GM12878 (cell line): ENCODE measurements at regions not wholly inside any gene's neighbourhood (a gene's known extent, or its start where the extent isn't known, plus 50 kb on each side); places are given as distances from the start of the nearest gene placed in this dataset.

ENCODE experiments used
- ATAC-seq: fragments of 200-7000 bp; cut with Tn5 transposase; 3 replicates; pipeline ENCODE4 v1.9.1; 2020; ENCODE audit warnings: mild to moderate bottlenecking, moderate library complexity
- BruUV-seq: library from RNA; stranded (reverse); fragments of 400-500 nt; replicated peaks from 2 replicates; lab custom pipeline; 2021; lab: Mats Ljungman, UMichigan
- CTCF ChIA-PET: fragments of 300-600 bp; sonication (Branson Sonifier 250); formaldehyde crosslinking; extraction: SDS; loops from one replicate; lab custom pipeline; 2021; ENCODE audit warnings: inconsistent platforms; lab: Yijun Ruan, JAX
- POLR2A ChIA-PET: fragments of 350-600 bp; formaldehyde crosslinking; extraction: SDS; loops from one replicate; lab custom pipeline; 2021; ENCODE audit warnings: inconsistent platforms; lab: Charles Lee
- RAD21 ChIA-PET: fragments of 300-600 bp; sonication (Branson Sonifier 250); formaldehyde crosslinking; loops from one replicate; lab custom pipeline; 2023; ENCODE audit warnings: antibody characterized with exemption; ENCODE audit not compliant: unreplicated experiment; lab: Charles Lee
- SMC1A ChIA-PET: fragments of 300-600 bp; sonication (Branson Sonifier 250); formaldehyde crosslinking; loops from one replicate; lab custom pipeline; 2023; ENCODE audit not compliant: unreplicated experiment, uncharacterized antibody; lab: Charles Lee
- DNase-seq: peaks from one replicate; pipeline ENCODE4 v3.0.0-alpha.2; 2011; ENCODE audit warnings: low read depth, low spot score
- FAIRE-seq: peaks from 3 replicates; lab custom pipeline; 2011; peaks lifted over from hg19 to GRCh38; lab: Jason Lieb, UNC
- H2AFZ ChIP-seq: 2 replicates; pipeline ENCODE4 v1.6.0; 2011; ENCODE audit warnings: low read depth, low read length, control low read depth; ENCODE audit not compliant: control insufficient read depth
- H3K27ac ChIP-seq: 2 replicates; pipeline ENCODE4 v1.5.1; 2011; ENCODE audit warnings: control low read depth; ENCODE audit not compliant: control insufficient read depth, insufficient read depth
- H3K27me3 ChIP-seq, 2 experiments: replicated peaks in 1 of 2; 2 replicates each; pipeline versions ENCODE4 v1.6.0 to v1.6.1; 2011; ENCODE audit warnings: low read length in 1 of 2; ENCODE audit not compliant: control insufficient read depth in 2 of 2, insufficient read depth in 2 of 2
- H3K36me3 ChIP-seq, 2 experiments: 2 replicates each; pipeline ENCODE4 v1.5.1; 2011; ENCODE audit warnings: low read length in 1 of 2; ENCODE audit not compliant: control insufficient read depth in 2 of 2, insufficient read depth in 2 of 2
- H3K4me1 ChIP-seq: 2 replicates; pipeline ENCODE4 v1.6.1; 2011; ENCODE audit warnings: mild to moderate bottlenecking, low read length, moderate library complexity, mixed read lengths; ENCODE audit not compliant: control insufficient read depth, insufficient read depth
- H3K4me2 ChIP-seq: 2 replicates; pipeline ENCODE4 v1.6.0; 2011; ENCODE audit warnings: control low read depth; ENCODE audit not compliant: control insufficient read depth, insufficient read depth
- H3K4me3 ChIP-seq: fragments of 200-600 bp; sonication (generic); 2 replicates; pipeline ENCODE4 v1.5.1; 2016
- H3K79me2 ChIP-seq: 2 replicates; pipeline ENCODE4 v1.6.0; 2011; ENCODE audit warnings: low read length; ENCODE audit not compliant: control insufficient read depth, insufficient read depth
- H3K9ac ChIP-seq: 2 replicates; pipeline ENCODE4 v1.8.0; 2011; ENCODE audit warnings: low read length, control low read depth, mixed read lengths; ENCODE audit not compliant: control insufficient read depth, insufficient read depth
- H3K9me3 ChIP-seq: replicated peaks from 3 replicates; pipeline ENCODE4 v1.5.1; 2011; ENCODE audit warnings: mild to moderate bottlenecking, low read length; ENCODE audit not compliant: control insufficient read depth, insufficient read depth
- H4K20me1 ChIP-seq: 2 replicates; pipeline ENCODE4 v1.6.0; 2011; ENCODE audit not compliant: control insufficient read depth, insufficient read depth
- ASH2L ChIP-seq: fragments of 300-600, 200-600 bp; sonication (generic); IDR thresholded peaks from 2 replicates; pipeline ENCODE4 v1.6.1; 2017; ENCODE audit warnings: low read depth, mild to moderate bottlenecking, borderline replicate concordance
- BMI1 ChIP-seq: fragments of 450-650 bp; IDR thresholded peaks from 2 replicates; pipeline ENCODE4 v1.6.1; 2016; ENCODE audit warnings: mild to moderate bottlenecking, moderate library complexity, borderline replicate concordance
- CHD1 ChIP-seq: IDR thresholded peaks from 2 replicates; pipeline ENCODE4 v1.6.1; 2012; ENCODE audit warnings: low read depth, low read length, improper control_type of control experiment
- CHD4 ChIP-seq: fragments of 200-600 bp; sonication (generic); IDR thresholded peaks from 2 replicates; pipeline ENCODE4 v1.6.1; 2016; ENCODE audit warnings: mild to moderate bottlenecking
- EGR1 ChIP-seq, 2 experiments: IDR thresholded peaks; 1 replicate in 1 of 2; 2 replicates in 1 of 2; pipeline ENCODE4 v1.6.1; 2011 to 2012; ENCODE audit warnings: low read depth in 2 of 2, low read length in 2 of 2, borderline replicate concordance in 1 of 2, mild to moderate bottlenecking in 1 of 2, moderate library complexity in 1 of 2
- EP300 ChIP-seq, 2 experiments: fragments of 150-350 bp in 1 of 2; IDR thresholded peaks; 2 replicates each; pipeline ENCODE4 v1.6.1; 2011 to 2012; ENCODE audit warnings: low read depth in 2 of 2, low read length in 2 of 2, borderline replicate concordance in 1 of 2, improper control_type of control experiment in 1 of 2, inconsistent platforms in 1 of 2; ENCODE audit not compliant: control insufficient read depth in 1 of 2
- HCFC1 ChIP-seq: fragments of 150-350 bp; IDR thresholded peaks from 2 replicates; pipeline ENCODE4 v1.6.1; 2014; ENCODE audit warnings: low read length
- IRF5 ChIP-seq: fragments of 450-650 bp; IDR thresholded peaks from 2 replicates; pipeline ENCODE4 v1.6.1; 2017; ENCODE audit warnings: borderline replicate concordance
- RFX5 ChIP-seq: IDR thresholded peaks from 2 replicates; pipeline ENCODE4 v1.6.1; 2011; ENCODE audit warnings: low read depth, low read length, improper control_type of control experiment
- SMARCA5 ChIP-seq: fragments of 450-650 bp; IDR thresholded peaks from 2 replicates; pipeline ENCODE4 v1.6.1; 2017; ENCODE audit warnings: mild to moderate bottlenecking
- SPI1 ChIP-seq: IDR thresholded peaks from 2 replicates; pipeline ENCODE4 v1.6.1; 2011; ENCODE audit warnings: low read depth, mild to moderate bottlenecking, low read length, moderate library complexity, borderline replicate concordance; ENCODE audit not compliant: insufficient read depth
- TAF1 ChIP-seq: IDR thresholded peaks from 2 replicates; pipeline ENCODE4 v1.6.1; 2011; ENCODE audit warnings: mild to moderate bottlenecking, low read depth, low read length, borderline replicate concordance
- TBL1XR1 ChIP-seq: IDR thresholded peaks from 2 replicates; pipeline ENCODE4 v1.6.1; 2012; ENCODE audit warnings: low read depth, low read length, improper control_type of control experiment
- YBX1 ChIP-seq: fragments of 450-650 bp; IDR thresholded peaks from 2 replicates; pipeline ENCODE4 v1.6.1; 2016; ENCODE audit warnings: antibody characterized with exemption
- ZSCAN29 ChIP-seq: fragments of 450-650 bp; IDR thresholded peaks from 2 replicates; pipeline ENCODE4 v1.6.1; 2017; ENCODE audit warnings: mild to moderate bottlenecking, moderate library complexity
- WGBS: methylation state at CpG from one replicate; pipeline ENCODE4 v1.1.6; 2016; ENCODE audit warnings: low lambda C conversion rate; ENCODE audit not compliant: insufficient replicate concordance, insufficient coverage; ENCODE audit errors: missing lambda C conversion rate; 5-methylcytosine and 5-hydroxymethylcytosine counted together
- in situ Hi-C: fragments of 300-500 bp; cut with MboI; formaldehyde crosslinking; loops from 9 replicates; pipeline ENCODE4 v1.14.3; 2018; ENCODE audit warnings: mixed read lengths
- intact Hi-C: fragments of 100-400 bp; cut with micrococcal nuclease; formaldehyde crosslinking; loops from one replicate; pipeline ENCODE4 v1.14.2; 2022; ENCODE audit not compliant: unreplicated experiment
- TF ChIP-seq, protein P1 (sequence below): IDR thresholded peaks from 2 replicates; pipeline ENCODE4 v1.6.1; 2012; ENCODE audit warnings: low read length, inconsistent platforms
- TF ChIP-seq, protein P2 (sequence below): fragments of 450-650 bp; IDR thresholded peaks from 2 replicates; pipeline ENCODE4 v1.6.1; 2017; ENCODE audit warnings: mild to moderate bottlenecking, moderate library complexity

GRCh38 chr6:105598264-105598663, 195.4 kb upstream of the PREP start:
- ChIA-PET CTCF (interaction anchor here (0.9 to 1.2 kb wide), 2 partner anchors 111 to 115 kb away, joined by 3 to 4 read pairs; no protein-coding TSS in a partner anchor), SMC1A (interaction anchor here (0.6 to 1.6 kb wide), 8 partner anchors 9 to 492 kb away, joined by 3 to 26 read pairs (median 6); partner anchors contain the start of gene PRDM1), POLR2A (no interaction called here), RAD21 (interaction anchor here (0.9 to 1.5 kb wide), 3 partner anchors 45 to 167 kb away, joined by 4 to 12 read pairs (median 5); no protein-coding TSS in a partner anchor)
- WGBS, result 77% methylated on average over 3 of the region's 3 CpGs
- Histone ChIP-seq H3K4me2 (no peak overlapping the region), H3K9me3 (peaks cover 5% of the 10 kb centered on the region; the same call in 2 of the 3 replicates), H3K27ac (no peak overlapping the region), H3K9ac (no peak overlapping the region), H3K4me1 (peaks cover 24% of the 10 kb centered on the region), H4K20me1 (no peaks in the 10 kb centered on the region), H3K4me3 (no peak overlapping the region), H2AFZ (no peak overlapping the region), H3K79me2 (no peaks in the 10 kb centered on the region), H3K27me3 (no peaks in the 10 kb centered on the region), H3K36me3 (no peaks in the 10 kb centered on the region)
- no peak for DNase-seq
- TF ChIP-seq ZSCAN29 (no peak), HCFC1 (no peak), BMI1 (no peak), RFX5 (no peak), ASH2L (no peak), SPI1 (no peak), EP300 (IDR thresholded peaks at IDR 0.05; ENCODE audit: borderline replicate concordance in 1 of 2, control insufficient read depth in 1 of 2, low read depth in 2 of 2, low read length in 2 of 2) (no peak), TBL1XR1 (no peak), EGR1 (IDR thresholded peaks at IDR 0.05; ENCODE audit: borderline replicate concordance in 1 of 2, low read depth in 2 of 2, low read length in 2 of 2) (no peak), CHD4 (no peak), IRF5 (no peak), TAF1 (no peak), SMARCA5 (no peak), YBX1 (no peak), CHD1 (no peak)
- TF ChIP-seq, protein P1, sequence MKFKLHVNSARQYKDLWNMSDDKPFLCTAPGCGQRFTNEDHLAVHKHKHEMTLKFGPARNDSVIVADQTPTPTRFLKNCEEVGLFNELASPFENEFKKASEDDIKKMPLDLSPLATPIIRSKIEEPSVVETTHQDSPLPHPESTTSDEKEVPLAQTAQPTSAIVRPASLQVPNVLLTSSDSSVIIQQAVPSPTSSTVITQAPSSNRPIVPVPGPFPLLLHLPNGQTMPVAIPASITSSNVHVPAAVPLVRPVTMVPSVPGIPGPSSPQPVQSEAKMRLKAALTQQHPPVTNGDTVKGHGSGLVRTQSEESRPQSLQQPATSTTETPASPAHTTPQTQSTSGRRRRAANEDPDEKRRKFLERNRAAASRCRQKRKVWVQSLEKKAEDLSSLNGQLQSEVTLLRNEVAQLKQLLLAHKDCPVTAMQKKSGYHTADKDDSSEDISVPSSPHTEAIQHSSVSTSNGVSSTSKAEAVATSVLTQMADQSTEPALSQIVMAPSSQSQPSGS, result no peak
- TF ChIP-seq, protein P2, sequence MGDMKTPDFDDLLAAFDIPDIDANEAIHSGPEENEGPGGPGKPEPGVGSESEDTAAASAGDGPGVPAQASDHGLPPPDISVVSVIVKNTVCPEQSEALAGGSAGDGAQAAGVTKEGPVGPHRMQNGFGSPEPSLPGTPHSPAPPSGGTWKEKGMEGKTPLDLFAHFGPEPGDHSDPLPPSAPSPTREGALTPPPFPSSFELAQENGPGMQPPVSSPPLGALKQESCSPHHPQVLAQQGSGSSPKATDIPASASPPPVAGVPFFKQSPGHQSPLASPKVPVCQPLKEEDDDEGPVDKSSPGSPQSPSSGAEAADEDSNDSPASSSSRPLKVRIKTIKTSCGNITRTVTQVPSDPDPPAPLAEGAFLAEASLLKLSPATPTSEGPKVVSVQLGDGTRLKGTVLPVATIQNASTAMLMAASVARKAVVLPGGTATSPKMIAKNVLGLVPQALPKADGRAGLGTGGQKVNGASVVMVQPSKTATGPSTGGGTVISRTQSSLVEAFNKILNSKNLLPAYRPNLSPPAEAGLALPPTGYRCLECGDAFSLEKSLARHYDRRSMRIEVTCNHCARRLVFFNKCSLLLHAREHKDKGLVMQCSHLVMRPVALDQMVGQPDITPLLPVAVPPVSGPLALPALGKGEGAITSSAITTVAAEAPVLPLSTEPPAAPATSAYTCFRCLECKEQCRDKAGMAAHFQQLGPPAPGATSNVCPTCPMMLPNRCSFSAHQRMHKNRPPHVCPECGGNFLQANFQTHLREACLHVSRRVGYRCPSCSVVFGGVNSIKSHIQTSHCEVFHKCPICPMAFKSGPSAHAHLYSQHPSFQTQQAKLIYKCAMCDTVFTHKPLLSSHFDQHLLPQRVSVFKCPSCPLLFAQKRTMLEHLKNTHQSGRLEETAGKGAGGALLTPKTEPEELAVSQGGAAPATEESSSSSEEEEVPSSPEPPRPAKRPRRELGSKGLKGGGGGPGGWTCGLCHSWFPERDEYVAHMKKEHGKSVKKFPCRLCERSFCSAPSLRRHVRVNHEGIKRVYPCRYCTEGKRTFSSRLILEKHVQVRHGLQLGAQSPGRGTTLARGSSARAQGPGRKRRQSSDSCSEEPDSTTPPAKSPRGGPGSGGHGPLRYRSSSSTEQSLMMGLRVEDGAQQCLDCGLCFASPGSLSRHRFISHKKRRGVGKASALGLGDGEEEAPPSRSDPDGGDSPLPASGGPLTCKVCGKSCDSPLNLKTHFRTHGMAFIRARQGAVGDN, result no peak
- intact Hi-C loops, result no loop called here
- ATAC-seq, result no peak
- in situ Hi-C loops, result no loop called here
- BruUV-seq, result no TSS peak
- no peak for FAIRE-seq
